DND-41 (cell line): ENCODE measurements at regions not wholly inside any gene's neighbourhood (a gene's known extent, or its start where the extent isn't known, plus 50 kb on each side); places are given as distances from the start of the nearest gene placed in this dataset.

Source experiments
- ATAC-seq: fragments of 200-7000 bp; cut with Tn5 transposase; 3 replicates; pipeline ENCODE4 v1.9.1; 2021; ENCODE audit warnings: low read depth; ENCODE audit not compliant: insufficient read depth
- DNase-seq: peaks from one replicate; pipeline ENCODE4 v3.0.0-alpha.2; 2020
- H2AFZ ChIP-seq: 2 replicates; pipeline ENCODE4 v1.6.0; 2012; ENCODE audit warnings: low read depth, low read length
- H3K27ac ChIP-seq: 2 replicates; pipeline ENCODE4 v1.5.1; 2012; ENCODE audit warnings: low read length, inconsistent platforms
- H3K27me3 ChIP-seq: fragments of 200-600 bp; sonication (generic); 2 replicates; pipeline ENCODE4 v1.6.0; 2012; ENCODE audit warnings: low read length, mild to moderate bottlenecking, inconsistent platforms; ENCODE audit not compliant: insufficient read depth, poor library complexity
- H3K36me3 ChIP-seq: 2 replicates; pipeline ENCODE4 v1.5.1; 2012; ENCODE audit warnings: low read length, inconsistent platforms; ENCODE audit not compliant: insufficient read depth
- H3K4me1 ChIP-seq: 2 replicates; pipeline ENCODE4 v1.5.1; 2012; ENCODE audit warnings: mild to moderate bottlenecking, low read length; ENCODE audit not compliant: insufficient read depth
- H3K4me2 ChIP-seq: 2 replicates; pipeline ENCODE4 v1.6.0; 2012; ENCODE audit warnings: mild to moderate bottlenecking, moderate library complexity, low read length, inconsistent platforms; ENCODE audit not compliant: insufficient read depth
- H3K4me3 ChIP-seq, 2 experiments: fragments of 200-600 bp in 1 of 2; shearing (Covaris generic) in 1 of 2; 2 replicates each; pipeline ENCODE4 v1.5.1; 2012 to 2016; ENCODE audit warnings: inconsistent platforms in 2 of 2, low read length in 2 of 2, mild to moderate bottlenecking in 2 of 2, low read depth in 1 of 2, moderate library complexity in 1 of 2
- H3K79me2 ChIP-seq: 2 replicates; pipeline ENCODE4 v1.6.0; 2012; ENCODE audit warnings: low read length, inconsistent platforms; ENCODE audit not compliant: insufficient read depth
- H3K9ac ChIP-seq: 2 replicates; pipeline ENCODE4 v1.6.0; 2012; ENCODE audit warnings: low read depth, mild to moderate bottlenecking, inconsistent platforms, low read length, moderate library complexity
- H3K9me3 ChIP-seq: 2 replicates; pipeline ENCODE4 v1.5.1; 2012; ENCODE audit warnings: low read length, moderate library complexity, mild to moderate bottlenecking, inconsistent platforms; ENCODE audit not compliant: insufficient read depth, severe bottlenecking
- H4K20me1 ChIP-seq: 2 replicates; pipeline ENCODE4 v1.6.0; 2012; ENCODE audit warnings: low read length; ENCODE audit not compliant: insufficient read depth
- EZH2 ChIP-seq: IDR thresholded peaks from 3 replicates; pipeline ENCODE4 v1.6.1; 2012; ENCODE audit warnings: borderline replicate concordance, low read depth, mild to moderate bottlenecking, moderate library complexity, low read length, inconsistent platforms; ENCODE audit not compliant: severe bottlenecking
- TF ChIP-seq, protein P1 (sequence below): IDR thresholded peaks from 2 replicates; pipeline ENCODE4 v1.5.1; 2012; ENCODE audit warnings: borderline replicate concordance, low read length, moderate library complexity, mild to moderate bottlenecking; ENCODE audit not compliant: poor library complexity, severe bottlenecking; ENCODE audit errors: extremely low read depth

DNA sequence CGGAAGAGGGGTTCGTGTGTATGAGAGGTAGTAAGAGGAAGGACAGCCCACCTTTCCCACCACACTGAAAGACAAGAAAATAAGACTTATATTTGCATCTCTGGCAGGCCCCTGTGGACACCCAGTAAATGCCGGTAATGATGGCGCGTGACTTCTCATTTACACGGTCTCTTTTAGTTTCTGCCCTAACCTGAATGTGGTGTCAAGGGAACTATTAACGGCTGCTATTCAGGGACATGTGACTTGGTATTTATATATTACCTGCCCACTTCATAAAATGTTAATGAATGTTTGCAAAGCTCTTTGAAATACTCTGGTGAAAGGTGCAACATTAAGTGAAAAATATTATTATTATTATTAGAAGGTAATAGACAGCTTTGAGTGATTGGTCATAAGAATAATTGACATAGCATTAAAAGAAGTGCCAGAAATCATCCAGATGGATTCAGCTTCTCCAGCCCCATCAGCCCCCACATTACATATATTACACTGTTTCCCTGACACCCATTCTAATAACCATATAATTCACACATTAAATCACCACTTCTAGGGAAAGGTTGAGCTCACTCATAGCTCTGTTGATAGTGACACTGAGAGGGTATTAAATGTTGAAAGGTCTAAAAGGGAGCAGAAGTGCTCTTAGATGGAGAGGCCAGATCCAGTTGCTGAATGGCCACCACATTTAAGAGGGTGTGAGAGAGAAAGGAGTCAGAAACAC lies 83.0 kb upstream of the BEND4 start:
- no peaks in the 10 kb centered on the region for H3K36me3 ChIP-seq
- no peak overlapping the region for H3K4me2 ChIP-seq
- H3K4me3 ChIP-seq, result no peak overlapping the region
- no peaks in the 10 kb centered on the region for H3K27me3 ChIP-seq
- no peaks in the 10 kb centered on the region for H3K4me1 ChIP-seq
- no peak overlapping the region for H2AFZ ChIP-seq
- no peak overlapping the region for H3K9ac ChIP-seq
- H3K27ac ChIP-seq, result no peak overlapping the region
- ATAC-seq, result no peak
- H3K9me3 ChIP-seq, result no peaks in the 10 kb centered on the region
- TF ChIP-seq, protein P1, sequence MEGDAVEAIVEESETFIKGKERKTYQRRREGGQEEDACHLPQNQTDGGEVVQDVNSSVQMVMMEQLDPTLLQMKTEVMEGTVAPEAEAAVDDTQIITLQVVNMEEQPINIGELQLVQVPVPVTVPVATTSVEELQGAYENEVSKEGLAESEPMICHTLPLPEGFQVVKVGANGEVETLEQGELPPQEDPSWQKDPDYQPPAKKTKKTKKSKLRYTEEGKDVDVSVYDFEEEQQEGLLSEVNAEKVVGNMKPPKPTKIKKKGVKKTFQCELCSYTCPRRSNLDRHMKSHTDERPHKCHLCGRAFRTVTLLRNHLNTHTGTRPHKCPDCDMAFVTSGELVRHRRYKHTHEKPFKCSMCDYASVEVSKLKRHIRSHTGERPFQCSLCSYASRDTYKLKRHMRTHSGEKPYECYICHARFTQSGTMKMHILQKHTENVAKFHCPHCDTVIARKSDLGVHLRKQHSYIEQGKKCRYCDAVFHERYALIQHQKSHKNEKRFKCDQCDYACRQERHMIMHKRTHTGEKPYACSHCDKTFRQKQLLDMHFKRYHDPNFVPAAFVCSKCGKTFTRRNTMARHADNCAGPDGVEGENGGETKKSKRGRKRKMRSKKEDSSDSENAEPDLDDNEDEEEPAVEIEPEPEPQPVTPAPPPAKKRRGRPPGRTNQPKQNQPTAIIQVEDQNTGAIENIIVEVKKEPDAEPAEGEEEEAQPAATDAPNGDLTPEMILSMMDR, result no peak
- no peaks in the 10 kb centered on the region for H3K79me2 ChIP-seq
- H4K20me1 ChIP-seq, result no peaks in the 10 kb centered on the region
- no peak for DNase-seq

DNA sequence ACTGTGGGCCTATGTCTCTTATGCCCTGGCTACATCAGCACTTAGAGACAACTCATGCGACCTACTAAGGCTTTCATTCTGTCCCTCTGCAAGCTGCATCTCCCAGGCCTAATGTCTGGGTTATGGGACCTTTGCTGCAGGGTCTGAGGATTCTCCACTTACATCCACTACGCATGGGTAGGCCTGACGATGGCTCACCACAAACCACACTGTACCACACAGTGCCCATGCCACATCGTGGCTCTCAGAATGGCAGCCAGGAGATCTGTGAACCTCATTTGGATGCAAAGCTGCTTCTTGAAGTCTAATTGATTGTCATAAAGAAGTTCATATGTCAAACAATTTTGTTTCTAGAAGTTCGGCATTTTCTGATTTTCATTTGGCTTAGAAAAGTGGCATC lies 84.6 kb upstream of the BEND4 start:
- H3K4me1 ChIP-seq, result no peaks in the 10 kb centered on the region
- H4K20me1 ChIP-seq, result no peaks in the 10 kb centered on the region
- H2AFZ ChIP-seq, result no peak overlapping the region
- H3K9me3 ChIP-seq, result no peaks in the 10 kb centered on the region
- ATAC-seq, result no peak
- H3K36me3 ChIP-seq, result no peaks in the 10 kb centered on the region
- H3K4me2 ChIP-seq, result no peak overlapping the region
- H3K27ac ChIP-seq, result no peak overlapping the region
- H3K79me2 ChIP-seq, result no peaks in the 10 kb centered on the region
- no peaks in the 10 kb centered on the region for H3K27me3 ChIP-seq
- TF ChIP-seq, protein P1, result no peak
- TF ChIP-seq EZH2, result no peak
- H3K4me3 ChIP-seq, result no peak overlapping the region
- DNase-seq, result no peak
- H3K9ac ChIP-seq, result no peak overlapping the region

DNA sequence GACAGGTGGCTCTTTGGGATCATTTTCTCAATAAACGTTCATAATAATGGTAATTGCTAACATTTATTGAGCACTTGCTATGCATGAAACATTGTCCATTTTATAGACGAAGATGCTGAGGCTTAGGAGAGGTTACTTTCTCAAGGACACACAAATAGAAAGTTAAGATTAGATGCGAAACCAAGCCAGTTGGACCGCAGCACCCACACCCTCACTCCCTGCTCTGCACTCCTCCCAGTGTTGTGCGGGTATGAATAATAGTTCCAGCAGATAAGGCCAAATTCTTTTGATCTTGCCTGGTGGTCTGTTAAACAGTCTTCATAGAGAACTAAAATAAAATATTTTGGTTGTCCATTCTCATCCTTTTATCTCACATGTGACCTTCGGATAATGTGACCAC lies 85.0 kb upstream of the BEND4 start:
- no peak overlapping the region for H3K4me2 ChIP-seq
- TF ChIP-seq, protein P1, result no peak
- no peak for TF ChIP-seq EZH2
- H3K9ac ChIP-seq, result no peak overlapping the region
- H3K4me3 ChIP-seq, result no peak overlapping the region
- H3K9me3 ChIP-seq, result no peaks in the 10 kb centered on the region
- H3K27ac ChIP-seq, result no peak overlapping the region
- H4K20me1 ChIP-seq, result no peaks in the 10 kb centered on the region
- no peaks in the 10 kb centered on the region for H3K4me1 ChIP-seq
- no peaks in the 10 kb centered on the region for H3K36me3 ChIP-seq
- ATAC-seq (no peak), DNase-seq (no peak)
- no peak overlapping the region for H2AFZ ChIP-seq
- no peaks in the 10 kb centered on the region for H3K27me3 ChIP-seq
- no peaks in the 10 kb centered on the region for H3K79me2 ChIP-seq
